ENCODE measurements at regions not wholly inside any gene's neighbourhood (a gene's known extent, or its start where the extent isn't known, plus 50 kb on each side); places are given as distances from the start of the nearest gene placed in this dataset.

DNA sequence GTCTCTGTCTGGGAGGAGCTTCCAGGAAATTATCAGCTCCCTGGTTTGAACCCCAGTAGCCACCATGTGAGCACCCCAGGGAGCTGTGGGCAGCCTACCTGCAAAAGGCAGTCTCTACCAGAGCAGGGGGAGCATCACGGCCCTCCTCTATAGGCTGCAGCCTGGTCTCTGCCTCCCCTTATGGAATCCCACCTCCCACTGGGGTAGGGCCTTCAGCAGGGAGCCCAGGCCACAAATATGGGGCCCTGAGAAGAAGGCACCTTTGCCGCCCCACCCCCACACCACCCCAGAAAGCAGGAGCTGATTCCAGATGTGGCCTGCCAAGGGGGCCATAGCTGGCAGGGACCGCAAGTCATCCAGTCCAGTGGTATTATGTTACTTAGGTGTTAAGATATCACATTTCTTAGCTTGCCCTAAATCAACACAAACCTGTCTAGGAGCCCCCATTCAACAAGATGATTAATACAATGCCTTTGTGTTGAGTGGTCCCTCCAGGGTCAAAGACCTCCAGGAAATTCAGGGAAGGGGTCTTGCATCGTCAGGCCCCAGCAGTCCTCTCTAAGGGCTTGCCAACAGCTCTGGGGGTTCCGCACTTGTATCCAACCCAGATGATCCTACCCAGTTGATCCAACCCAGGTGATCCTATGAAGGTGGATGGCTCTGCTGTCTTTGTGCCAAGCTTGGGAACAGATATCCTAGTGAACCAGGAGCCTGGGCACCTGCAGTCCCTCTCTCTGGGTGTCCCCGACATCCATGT, 114.9 kb downstream of the OAT start:
- Histone ChIP-seq H4K20me1 (ENCODE audit: control insufficient read depth, insufficient read depth, insufficient read length) (no peaks in the 10 kb centered on the region), H3K27me3 (ENCODE audit: insufficient read depth, low read length) (no peaks in the 10 kb centered on the region; the same call in 1 of the 2 replicates), H3K79me1 (ENCODE audit: insufficient read depth, low read depth, low read length, poor library complexity, severe bottlenecking) (no peaks in the 10 kb centered on the region), H2AK5ac (ENCODE audit: insufficient read length, low read length) (no peak overlapping the region), H3K14ac (ENCODE audit: insufficient read depth, low read length) (no peak overlapping the region), H4K8ac (replicated peaks; ENCODE audit: insufficient read length, low read depth, low read length) (no peak overlapping the region), H3K18ac (ENCODE audit: insufficient read length, low read depth, low read length) (no peak overlapping the region), H2BK5ac (ENCODE audit: insufficient read length, low read length) (no peak overlapping the region), H3K23ac (ENCODE audit: insufficient read length, low read depth, low read length) (no peak overlapping the region), H3K4me2 (ENCODE audit: insufficient read depth, insufficient read length, low read length) (no peak overlapping the region), H3K27ac (ENCODE audit: insufficient read length, low read depth, low read length) (no peak overlapping the region), H3K4me1 (ENCODE audit: insufficient read depth, low read length) (no peaks in the 10 kb centered on the region), H3K9me3 (ENCODE audit: control insufficient read depth, low read depth, low read length) (peaks cover 5% of the 10 kb centered on the region), H3K23me2 (ENCODE audit: insufficient read length, low read depth, low read length, poor library complexity, severe bottlenecking) (no peaks in the 10 kb centered on the region), H3K79me2 (ENCODE audit: insufficient read depth, low read length) (no peaks in the 10 kb centered on the region), H3K9ac (ENCODE audit: extremely low read depth, insufficient read length, low read length) (no peak overlapping the region), H3K56ac (ENCODE audit: insufficient read length, low read depth, low read length) (no peak overlapping the region), H2BK15ac (ENCODE audit: low read depth, low read length) (no peak overlapping the region), H3K4ac (ENCODE audit: low read depth, low read length) (no peak overlapping the region), H2BK20ac (ENCODE audit: low read depth, low read length, poor library complexity, severe bottlenecking) (no peak overlapping the region), H2AFZ (ENCODE audit: low read length) (no peak overlapping the region), H2BK120ac (ENCODE audit: low read depth, low read length, poor library complexity, severe bottlenecking) (no peak overlapping the region), H4K5ac (ENCODE audit: insufficient read length, low read depth, low read length) (no peak overlapping the region), H4K91ac (ENCODE audit: insufficient read length, low read depth, low read length) (no peak overlapping the region), H2BK12ac (ENCODE audit: insufficient read length, low read depth, low read length) (no peak overlapping the region), H3T11ph (ENCODE audit: low read length) (no peak overlapping the region)
- no CpG with 5 or more reads among the region's 6 CpGs for WGBS (ENCODE audit: extremely low coverage, insufficient read length, low lambda C conversion rate)
- H3K27me3 Mint-ChIP-seq (ENCODE audit: low read depth) = peaks cover 15% of the 10 kb centered on the region
- H3K4me3 Mint-ChIP-seq = no peak overlapping the region
- peak overlapping the region in 1 of 3 experiments; percentile 59; a peak in 1 of 7 replicates for H3K27ac Mint-ChIP-seq
- H3K9me3 Mint-ChIP-seq = peaks cover 12 to 19% of the 10 kb centered on the region in 2 experiments
- TF ChIP-seq, protein P1, sequence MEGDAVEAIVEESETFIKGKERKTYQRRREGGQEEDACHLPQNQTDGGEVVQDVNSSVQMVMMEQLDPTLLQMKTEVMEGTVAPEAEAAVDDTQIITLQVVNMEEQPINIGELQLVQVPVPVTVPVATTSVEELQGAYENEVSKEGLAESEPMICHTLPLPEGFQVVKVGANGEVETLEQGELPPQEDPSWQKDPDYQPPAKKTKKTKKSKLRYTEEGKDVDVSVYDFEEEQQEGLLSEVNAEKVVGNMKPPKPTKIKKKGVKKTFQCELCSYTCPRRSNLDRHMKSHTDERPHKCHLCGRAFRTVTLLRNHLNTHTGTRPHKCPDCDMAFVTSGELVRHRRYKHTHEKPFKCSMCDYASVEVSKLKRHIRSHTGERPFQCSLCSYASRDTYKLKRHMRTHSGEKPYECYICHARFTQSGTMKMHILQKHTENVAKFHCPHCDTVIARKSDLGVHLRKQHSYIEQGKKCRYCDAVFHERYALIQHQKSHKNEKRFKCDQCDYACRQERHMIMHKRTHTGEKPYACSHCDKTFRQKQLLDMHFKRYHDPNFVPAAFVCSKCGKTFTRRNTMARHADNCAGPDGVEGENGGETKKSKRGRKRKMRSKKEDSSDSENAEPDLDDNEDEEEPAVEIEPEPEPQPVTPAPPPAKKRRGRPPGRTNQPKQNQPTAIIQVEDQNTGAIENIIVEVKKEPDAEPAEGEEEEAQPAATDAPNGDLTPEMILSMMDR (conservative IDR thresholded peaks at IDR 0.05) = no peak
- no peak for DNase-seq
- no peaks in the 10 kb centered on the region for H3K4me1 Mint-ChIP-seq
- H3K36me3 Mint-ChIP-seq (ENCODE audit: insufficient read depth in 1 of 3, low read depth in 3 of 3) = peaks cover 6 to 10% (median 9%) of the 10 kb centered on the region in 3 experiments; a peak in 6 of 7 replicates
